OCI-LY7 (cell line): ENCODE measurements at regions not wholly inside any gene's neighbourhood (a gene's known extent, or its start where the extent isn't known, plus 50 kb on each side); places are given as distances from the start of the nearest gene placed in this dataset.
"Not testable (repeated sequence)": the region's sequence is repeated elsewhere in the genome, so short reads cannot be mapped to it uniquely, and the experiment has no call there.

Source experiments
- CTCF ChIP-seq: fragments of 200-600 bp; sonication (generic); conservative IDR thresholded peaks from 2 replicates; pipeline ENCODE4 v1.5.1; 2014; ENCODE audit warnings: mild to moderate bottlenecking, antibody characterized with exemption, low read length, moderate library complexity, mixed read lengths
- EZH2phosphoT487 ChIP-seq: fragments of 200-600 bp; sonication (generic); IDR thresholded peaks from 2 replicates; pipeline ENCODE4 v1.6.1; 2018; ENCODE audit warnings: low read depth, borderline replicate concordance, mild to moderate bottlenecking, mixed run types, antibody characterized with exemption, low read length, moderate library complexity, mixed read lengths

- not testable (repeated sequence) for TF ChIP-seq CTCF, EZH2phosphoT487
Measured at GRCh38 chr2:87229964-87230363, 208.3 kb upstream of the PLGLB1 start.
